ENCODE measurements at regions not wholly inside any gene's neighbourhood (a gene's known extent, or its start where the extent isn't known, plus 50 kb on each side); places are given as distances from the start of the nearest gene placed in this dataset.

DNA sequence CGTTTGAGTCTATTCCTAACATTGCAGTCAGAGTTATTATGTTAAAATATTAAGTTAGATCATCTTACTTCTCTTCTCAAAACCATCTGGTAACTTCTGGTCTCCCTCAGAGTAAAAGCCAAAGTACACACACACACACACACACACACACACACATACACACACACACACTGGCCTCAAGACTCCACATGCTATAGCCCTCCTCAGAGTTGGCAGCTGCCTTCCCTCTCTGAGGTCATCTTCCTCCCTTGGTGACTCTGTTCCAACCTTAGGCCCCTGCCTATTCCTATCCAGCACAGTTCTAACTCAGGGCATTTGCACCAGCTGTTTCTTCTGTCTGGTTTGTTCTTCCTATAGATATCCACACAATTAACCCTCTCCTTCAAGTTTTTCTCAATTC, 272.0 kb upstream of the SESN3 start:
- TF ChIP-seq, protein P1, sequence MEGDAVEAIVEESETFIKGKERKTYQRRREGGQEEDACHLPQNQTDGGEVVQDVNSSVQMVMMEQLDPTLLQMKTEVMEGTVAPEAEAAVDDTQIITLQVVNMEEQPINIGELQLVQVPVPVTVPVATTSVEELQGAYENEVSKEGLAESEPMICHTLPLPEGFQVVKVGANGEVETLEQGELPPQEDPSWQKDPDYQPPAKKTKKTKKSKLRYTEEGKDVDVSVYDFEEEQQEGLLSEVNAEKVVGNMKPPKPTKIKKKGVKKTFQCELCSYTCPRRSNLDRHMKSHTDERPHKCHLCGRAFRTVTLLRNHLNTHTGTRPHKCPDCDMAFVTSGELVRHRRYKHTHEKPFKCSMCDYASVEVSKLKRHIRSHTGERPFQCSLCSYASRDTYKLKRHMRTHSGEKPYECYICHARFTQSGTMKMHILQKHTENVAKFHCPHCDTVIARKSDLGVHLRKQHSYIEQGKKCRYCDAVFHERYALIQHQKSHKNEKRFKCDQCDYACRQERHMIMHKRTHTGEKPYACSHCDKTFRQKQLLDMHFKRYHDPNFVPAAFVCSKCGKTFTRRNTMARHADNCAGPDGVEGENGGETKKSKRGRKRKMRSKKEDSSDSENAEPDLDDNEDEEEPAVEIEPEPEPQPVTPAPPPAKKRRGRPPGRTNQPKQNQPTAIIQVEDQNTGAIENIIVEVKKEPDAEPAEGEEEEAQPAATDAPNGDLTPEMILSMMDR (IDR thresholded peaks at IDR 0.05), result no peak
- no peak overlapping the region for H3K9ac ChIP-seq (ENCODE audit: low read depth in 2 of 2, low read length in 2 of 2)
- no peaks in the 10 kb centered on the region for H3K27me3 ChIP-seq
- no peaks in the 10 kb centered on the region for H3K9me3 ChIP-seq
- no peak overlapping the region for H3K4me3 ChIP-seq
- DNase-seq, result no peak
- intact Hi-C loops (cut with DNase I), result no loop called here
- no peaks in the 10 kb centered on the region for H3K36me3 ChIP-seq
- no peaks in the 10 kb centered on the region for H3K4me1 ChIP-seq
- no peak overlapping the region for H3K27ac ChIP-seq

DNA sequence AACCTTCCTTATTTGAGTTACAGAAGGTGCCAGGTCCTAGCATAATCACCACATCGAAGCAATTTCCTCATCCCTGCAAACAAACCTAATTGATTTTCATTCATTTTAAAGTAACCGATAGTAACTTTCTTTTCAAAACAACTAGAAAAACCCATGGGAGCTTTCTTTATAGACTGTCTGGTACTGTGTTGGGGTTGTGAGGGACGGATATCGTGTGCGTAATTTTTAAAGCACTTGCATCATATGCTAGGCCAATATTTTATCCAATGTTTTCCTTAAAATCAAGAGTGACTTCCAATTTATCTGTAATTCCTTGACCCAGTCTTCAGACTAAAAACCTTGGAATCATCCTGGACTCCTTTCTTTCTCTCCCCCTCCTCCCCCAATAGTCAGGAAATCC, 271.5 kb upstream of the SESN3 start:
- Histone ChIP-seq H3K27me3 (no peaks in the 10 kb centered on the region), H3K36me3 (no peaks in the 10 kb centered on the region), H3K4me3 (no peak overlapping the region), H3K4me1 (no peaks in the 10 kb centered on the region), H3K9me3 (no peaks in the 10 kb centered on the region), H3K27ac (no peak overlapping the region), H3K9ac (ENCODE audit: low read depth in 2 of 2, low read length in 2 of 2) (no peak overlapping the region)
- no peak for DNase-seq
- TF ChIP-seq, protein P1 (IDR thresholded peaks at IDR 0.05), result no peak
- intact Hi-C loops (cut with DNase I), result no loop called here

DNA sequence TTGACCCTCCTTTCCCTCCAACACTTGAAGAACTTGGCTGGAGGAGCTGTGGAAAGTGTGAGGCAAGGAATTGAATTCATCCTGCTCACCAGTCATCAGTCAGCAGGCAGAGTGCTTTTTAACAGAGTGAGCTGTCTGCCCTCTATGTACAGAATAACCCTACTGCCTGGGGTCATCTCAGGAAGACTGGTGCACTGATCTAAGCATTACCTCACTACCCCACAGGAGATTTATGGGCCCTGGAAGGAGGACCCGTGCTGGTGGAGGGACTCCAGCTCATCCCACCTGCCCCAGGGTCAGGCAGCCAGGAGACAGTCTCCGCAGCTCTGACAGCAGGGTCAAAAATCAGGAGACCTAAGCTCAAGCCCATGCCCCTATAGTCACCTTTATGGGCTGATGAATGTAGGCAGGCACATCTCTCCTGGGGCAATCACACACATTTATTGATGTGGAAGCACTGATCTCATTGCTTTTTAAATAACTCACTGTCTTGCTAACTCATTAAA, 270.8 kb upstream of the SESN3 start:
- Histone ChIP-seq H3K9me3 (no peaks in the 10 kb centered on the region), H3K9ac (ENCODE audit: low read depth in 2 of 2, low read length in 2 of 2) (no peak overlapping the region), H3K4me3 (no peak overlapping the region), H3K27me3 (no peaks in the 10 kb centered on the region), H3K27ac (no peak overlapping the region), H3K4me1 (no peaks in the 10 kb centered on the region), H3K36me3 (no peaks in the 10 kb centered on the region)
- TF ChIP-seq, protein P1 (IDR thresholded peaks at IDR 0.05), result no peak
- intact Hi-C loops (cut with DNase I), result no loop called here
- no peak for DNase-seq

DNA sequence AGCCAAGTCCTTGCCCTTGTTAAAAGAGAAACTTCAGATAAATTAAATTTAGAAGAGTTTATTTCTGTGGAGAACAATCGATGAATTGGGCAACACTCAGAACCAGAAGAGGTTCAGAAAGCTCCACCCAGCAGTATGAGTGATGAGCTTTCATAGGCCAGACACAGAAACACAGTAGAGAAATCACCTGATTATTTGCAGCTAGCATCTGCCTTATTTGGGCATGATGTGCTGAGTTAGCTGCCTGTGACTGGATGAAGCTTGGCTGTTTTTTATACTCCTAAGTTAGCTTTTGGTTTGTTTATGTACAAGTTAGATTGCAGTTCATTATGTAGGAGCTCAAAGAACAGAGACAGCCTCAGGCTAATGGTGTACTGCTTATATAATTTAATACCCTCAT, 269.5 kb upstream of the SESN3 start:
- intact Hi-C loops (cut with DNase I), result no loop called here

DNA sequence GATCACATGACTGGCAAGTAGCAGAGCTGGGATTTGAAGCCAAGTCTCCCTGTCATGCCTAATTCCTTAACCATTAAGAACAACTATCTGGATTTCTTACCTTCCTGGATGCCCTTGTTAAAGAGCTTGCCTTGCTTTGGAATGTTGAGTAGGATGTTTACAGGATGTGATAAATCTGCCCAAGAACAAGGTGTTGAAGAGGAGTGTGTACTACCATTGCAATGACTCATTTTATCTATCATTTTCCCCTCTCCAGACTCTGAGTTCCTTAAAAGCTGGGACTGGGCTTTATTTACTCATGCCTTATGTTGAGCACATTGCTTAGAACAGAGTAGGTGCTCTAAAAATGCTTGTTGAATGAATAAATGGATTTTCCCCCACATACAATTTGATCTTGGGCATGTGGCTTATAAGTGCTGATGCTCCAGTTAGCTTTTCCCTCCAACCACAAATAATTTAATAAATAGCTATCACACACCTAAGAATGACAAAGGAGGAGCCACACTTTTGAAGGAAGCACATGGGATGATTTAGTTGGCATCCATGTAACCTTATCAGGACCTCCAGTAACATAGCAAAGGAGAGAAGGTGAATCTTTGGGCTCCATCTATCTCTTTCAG, 268.6 kb upstream of the SESN3 start:
- Histone ChIP-seq H3K36me3 (no peaks in the 10 kb centered on the region), H3K4me3 (no peak overlapping the region), H3K9ac (ENCODE audit: low read depth in 2 of 2, low read length in 2 of 2) (no peak overlapping the region), H3K4me1 (no peaks in the 10 kb centered on the region), H3K27ac (no peak overlapping the region), H3K27me3 (no peaks in the 10 kb centered on the region), H3K9me3 (no peaks in the 10 kb centered on the region)
- no peak for DNase-seq
- intact Hi-C loops (cut with DNase I), result no loop called here
- TF ChIP-seq, protein P1 (IDR thresholded peaks at IDR 0.05), result no peak

More for the DNA sequence above, 269.5 kb upstream of the SESN3 start:
- Histone ChIP-seq H3K36me3 (no peaks in the 10 kb centered on the region), H3K27ac (no peak overlapping the region), H3K4me3 (no peak overlapping the region), H3K9ac (ENCODE audit: low read depth in 2 of 2, low read length in 2 of 2) (no peak overlapping the region), H3K4me1 (no peaks in the 10 kb centered on the region), H3K9me3 (no peaks in the 10 kb centered on the region), H3K27me3 (no peaks in the 10 kb centered on the region)
- TF ChIP-seq, protein P1 (IDR thresholded peaks at IDR 0.05), result no peak
- DNase-seq, result no peak

Data from colonic mucosa (tissue), 4 donors.